HG03520 (cell line): ENCODE measurements at regions not wholly inside any gene's neighbourhood (a gene's known extent, or its start where the extent isn't known, plus 50 kb on each side); places are given as distances from the start of the nearest gene placed in this dataset.

ENCODE experiments used
- ATAC-seq: cut with Tn5 transposase; IDR thresholded peaks from one replicate; pipeline ENCODE4 v1.9.1; 2021; ENCODE audit warnings: mild to moderate bottlenecking, moderate library complexity; ENCODE audit not compliant: unreplicated experiment

- no peak for ATAC-seq
Measured at GRCh38 chr5:136701191-136701590, 335.8 kb upstream of the TRPC7 start.

DNA sequence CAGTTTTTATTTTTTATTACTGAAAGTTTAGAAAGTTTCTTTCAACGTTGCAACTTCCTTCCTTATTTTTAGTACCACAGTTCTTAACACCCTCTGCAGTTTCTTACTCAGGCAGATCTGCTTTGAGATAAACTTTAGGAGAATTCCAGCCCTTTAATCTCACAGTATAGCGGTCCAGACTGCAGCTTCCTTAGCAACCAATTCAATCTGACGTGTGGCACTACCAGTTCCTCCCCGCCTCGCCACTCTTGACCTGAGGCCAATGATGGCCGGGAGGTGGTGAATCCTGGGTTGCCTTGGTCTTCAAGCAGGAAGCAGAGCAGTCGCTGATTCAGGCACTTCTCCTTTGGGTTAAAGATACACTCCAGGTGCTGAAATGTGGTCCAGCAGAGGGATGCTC lies 334.3 kb upstream of the TRPC7 start:
- ATAC-seq, result no peak

DNA sequence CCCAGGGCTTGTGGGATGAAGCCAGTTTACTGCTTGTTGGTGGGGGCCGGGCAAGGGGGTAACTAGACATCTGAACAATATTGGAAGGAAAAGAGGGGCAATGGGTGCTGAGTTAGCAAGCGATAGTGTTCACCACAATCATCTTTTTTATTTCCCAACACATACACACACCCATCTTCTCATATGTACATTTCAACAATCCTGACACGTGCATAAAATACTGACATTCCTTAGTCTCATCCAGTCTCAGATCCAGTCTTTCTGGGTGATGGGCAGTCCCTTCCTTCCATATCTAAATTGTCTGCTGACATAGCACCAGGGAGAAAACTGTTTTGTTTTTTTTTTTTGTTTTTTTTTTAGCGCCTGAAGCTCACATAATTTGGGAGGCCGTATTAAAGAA lies 333.6 kb upstream of the TRPC7 start:
- no peak for ATAC-seq

DNA sequence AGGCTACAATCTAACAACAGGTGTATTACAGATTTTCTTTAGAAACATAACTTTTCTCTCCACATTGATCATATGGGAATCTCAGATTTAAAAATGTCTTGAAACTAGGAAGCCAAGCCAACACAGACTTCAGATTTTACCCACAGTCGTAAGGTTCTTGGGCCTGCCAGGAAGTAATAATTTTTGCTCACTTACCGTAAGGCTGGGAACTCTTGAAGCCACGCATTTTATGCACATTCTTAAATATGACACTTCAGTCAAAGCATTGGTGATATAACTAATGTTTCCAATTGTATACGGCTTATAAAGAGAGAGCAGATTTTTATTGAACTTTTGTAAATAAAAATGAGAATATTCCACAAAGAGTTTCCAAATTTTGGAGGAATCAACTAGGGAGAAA lies 328.9 kb upstream of the TRPC7 start:
- ATAC-seq, result no peak

GRCh38 chr5:136689552-136689951 lies 324.2 kb upstream of the TRPC7 start:
- no peak for ATAC-seq

GRCh38 chr5:136686192-136686872 lies 321.0 kb upstream of the TRPC7 start:
- no peak for ATAC-seq

DNA sequence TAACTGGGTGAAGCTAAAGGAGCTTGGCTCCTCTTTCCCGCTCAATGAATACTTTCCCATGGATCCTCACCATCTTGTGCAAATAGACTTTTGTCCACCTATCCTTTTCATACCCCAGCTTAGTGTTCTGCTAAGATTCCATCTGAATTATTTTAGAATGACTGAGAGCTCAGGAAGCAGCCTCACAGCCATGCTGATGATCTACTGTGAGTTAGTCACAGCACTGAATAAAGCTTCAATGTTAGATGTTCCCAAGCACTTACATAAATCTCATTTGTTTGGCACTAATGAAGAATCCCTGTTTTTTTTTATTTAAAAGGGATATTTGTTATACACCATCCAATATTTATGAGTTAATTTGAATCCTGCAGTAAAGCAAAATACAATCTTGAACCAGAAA lies 317.6 kb upstream of the TRPC7 start:
- no peak for ATAC-seq

- ATAC-seq, result no peak
Measured at GRCh38 chr5:136679233-136679632, 313.9 kb upstream of the TRPC7 start.

DNA sequence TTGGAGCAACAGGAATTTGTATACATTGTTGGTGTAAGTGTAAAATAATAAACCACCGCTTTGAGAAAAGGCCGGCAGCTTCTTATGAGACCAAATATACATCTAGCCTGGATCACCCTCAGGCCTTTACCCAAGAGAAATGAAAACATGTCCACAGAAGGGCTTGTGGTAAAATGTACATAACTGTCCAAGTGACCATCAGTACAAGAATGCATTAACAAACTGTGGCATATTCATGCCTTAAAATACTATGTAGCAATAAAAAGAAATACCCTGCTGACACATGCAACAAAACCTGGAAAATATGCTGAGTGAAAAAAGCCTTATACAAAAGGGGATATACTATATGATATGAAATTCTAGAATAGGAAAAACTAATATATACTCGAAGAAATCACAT lies 311.9 kb upstream of the TRPC7 start:
- ATAC-seq, result no peak

DNA sequence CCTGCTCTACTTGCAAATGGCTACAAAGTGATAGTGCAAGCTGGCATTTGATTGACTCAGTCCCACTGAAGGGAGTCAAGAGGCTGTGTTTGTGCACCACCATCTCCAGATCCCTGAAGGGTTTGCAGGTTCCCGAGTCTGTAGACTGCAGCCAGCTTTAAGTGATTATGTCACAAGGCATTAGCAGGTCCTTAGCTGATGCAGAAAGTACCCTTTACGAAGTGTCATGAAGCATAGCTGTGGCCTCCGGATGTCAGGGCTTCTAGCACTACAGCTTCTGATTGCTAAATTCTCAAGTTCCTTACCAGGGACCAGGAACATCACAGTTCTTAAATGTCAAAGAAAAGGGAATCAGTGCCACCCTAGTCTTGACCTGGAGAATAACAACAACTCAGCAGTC lies 311.3 kb upstream of the TRPC7 start:
- ATAC-seq, result no peak

GRCh38 chr5:136675769-136676168 lies 310.4 kb upstream of the TRPC7 start:
- no peak for ATAC-seq

- no peak for ATAC-seq
Measured at GRCh38 chr5:136674178-136674577, 308.8 kb upstream of the TRPC7 start.

GRCh38 chr5:136667789-136668188 lies 302.4 kb upstream of the TRPC7 start:
- ATAC-seq, result no peak

DNA sequence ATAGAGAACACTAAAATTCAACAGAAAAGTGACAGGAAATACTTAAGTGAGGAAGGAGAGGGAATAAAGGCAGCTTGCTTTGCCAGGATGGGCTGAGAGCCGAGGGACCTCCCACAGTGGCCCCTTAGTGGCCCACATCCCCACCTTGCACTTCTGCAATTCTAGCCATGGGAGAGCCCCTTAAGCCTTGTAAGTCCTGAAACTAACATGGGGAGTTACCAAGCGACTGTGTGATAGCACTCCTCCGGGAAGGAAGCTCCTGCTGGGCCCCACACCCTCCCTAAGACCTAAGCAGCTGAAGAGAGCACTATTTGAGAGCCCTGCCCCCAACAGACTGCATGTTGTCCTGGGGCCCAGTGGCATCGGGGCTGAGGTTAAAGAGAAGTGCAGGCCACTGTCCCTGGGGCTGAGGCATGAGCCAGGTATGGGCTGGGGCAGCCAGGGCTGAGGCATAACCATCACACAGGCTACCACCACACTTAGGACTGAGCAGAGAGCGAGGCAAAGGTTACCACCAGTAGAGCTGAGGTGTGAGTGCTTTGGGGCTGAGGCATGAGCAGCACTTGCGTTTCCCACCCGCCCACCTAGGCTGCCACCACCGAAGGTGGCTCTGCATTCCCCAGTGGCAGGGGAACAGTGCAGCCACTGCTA lies 301.8 kb upstream of the TRPC7 start:
- ATAC-seq, result no peak

DNA sequence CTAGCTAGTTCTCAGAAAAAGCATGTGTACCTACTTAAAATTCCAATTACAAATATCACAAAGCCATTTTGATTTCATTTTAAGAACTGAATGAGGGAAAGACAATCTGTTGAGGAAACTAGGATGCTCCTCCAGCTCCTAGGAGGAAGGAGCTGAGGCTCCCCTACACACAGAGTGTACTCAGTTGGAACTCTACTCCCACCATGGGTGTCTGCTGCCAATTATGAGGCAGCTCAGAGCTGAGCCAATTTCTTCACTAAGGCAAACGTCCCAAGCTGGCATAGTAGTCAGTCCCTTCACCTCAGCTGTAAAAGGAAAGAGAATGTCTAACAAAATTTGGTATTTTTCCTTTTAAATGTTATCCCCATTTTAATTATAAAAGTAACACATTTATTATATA lies 300.0 kb upstream of the TRPC7 start:
- no peak for ATAC-seq

GRCh38 chr5:136661026-136661425 lies 295.7 kb upstream of the TRPC7 start:
- ATAC-seq, result no peak

- ATAC-seq, result no peak
Measured at GRCh38 chr5:136656811-136657210, 291.5 kb upstream of the TRPC7 start.

DNA sequence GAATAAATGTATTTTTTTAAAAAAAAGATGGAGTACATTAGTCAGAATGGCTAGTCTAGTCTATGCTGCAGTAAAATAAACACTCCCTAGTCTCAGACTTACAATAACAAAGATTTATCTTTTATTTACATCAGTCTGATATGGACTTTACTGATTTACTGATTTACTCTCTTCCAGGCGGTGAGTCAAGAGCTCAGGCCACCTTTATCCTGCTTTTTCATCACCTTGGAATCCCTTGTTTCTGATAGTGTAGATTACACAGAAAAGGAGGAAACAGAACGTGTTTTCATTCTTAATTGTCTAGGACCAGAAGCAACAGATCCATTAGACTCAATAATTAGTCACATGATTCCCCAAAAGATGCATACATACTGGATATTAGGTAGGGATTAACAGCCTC lies 290.1 kb upstream of the TRPC7 start:
- no peak for ATAC-seq

DNA sequence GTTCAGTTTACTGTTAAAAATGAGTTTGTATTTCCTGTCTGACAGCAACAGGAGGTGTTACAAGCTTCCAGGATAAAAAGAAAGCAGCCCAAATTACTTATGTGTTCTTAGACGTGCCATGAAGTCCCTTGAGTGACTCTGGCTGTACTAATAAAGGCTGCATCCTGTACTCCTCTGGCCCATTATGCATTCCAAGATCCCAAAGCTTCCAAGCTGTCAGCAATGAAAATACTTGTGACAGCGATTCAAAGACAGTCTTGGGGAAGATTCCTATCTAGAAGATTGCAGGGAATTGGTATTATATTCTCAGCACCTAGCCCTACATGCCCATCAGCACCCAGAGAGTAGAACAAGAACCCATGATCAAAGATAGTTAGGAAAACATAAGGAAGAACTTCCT lies 281.6 kb upstream of the TRPC7 start:
- ATAC-seq, result no peak

GRCh38 chr5:136642976-136643375 lies 277.6 kb upstream of the TRPC7 start:
- ATAC-seq, result no peak

GRCh38 chr5:136639616-136640015 lies 274.3 kb upstream of the TRPC7 start:
- no peak for ATAC-seq

DNA sequence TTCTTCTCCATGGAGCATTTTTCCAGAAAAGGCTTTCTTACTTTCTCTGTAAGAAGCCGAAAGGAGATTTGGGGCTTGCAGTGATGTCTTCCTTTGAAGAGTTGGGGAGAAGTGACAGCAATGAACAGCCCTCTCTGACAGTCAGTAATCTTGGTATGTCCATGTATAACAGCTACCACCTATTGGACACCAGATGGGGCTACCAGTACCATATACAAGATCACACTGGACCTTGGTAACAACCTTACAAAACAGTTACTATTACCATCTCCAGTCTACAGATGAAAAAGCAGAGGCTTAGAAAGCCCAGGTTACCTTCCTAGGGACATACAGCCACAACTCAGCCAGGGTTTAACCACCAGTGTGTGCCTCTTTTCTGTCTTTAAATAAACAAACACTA lies 272.7 kb upstream of the TRPC7 start:
- ATAC-seq, result no peak

DNA sequence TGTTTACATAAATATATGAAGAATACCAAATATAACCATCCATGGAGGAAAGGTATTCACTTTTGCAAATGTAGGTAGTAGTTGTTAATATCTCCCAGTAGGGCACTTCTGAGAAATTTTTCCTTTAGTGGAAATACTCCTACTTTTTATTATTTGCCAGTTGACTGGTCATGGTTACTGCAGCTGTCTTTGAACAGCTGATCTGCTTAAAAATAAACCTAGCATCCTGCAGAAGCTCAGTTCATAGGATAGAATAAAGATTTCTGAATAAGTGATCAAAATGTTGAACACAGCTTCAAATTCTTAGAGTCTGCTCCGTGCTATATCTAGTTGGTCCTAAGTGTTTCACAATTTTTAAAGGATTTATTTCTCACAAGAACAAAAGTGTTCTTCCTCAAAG lies 270.7 kb upstream of the TRPC7 start:
- no peak for ATAC-seq
